Right lobe of liver (tissue), 4 donors: ENCODE measurements at regions not wholly inside any gene's neighbourhood (a gene's known extent, or its start where the extent isn't known, plus 50 kb on each side); places are given as distances from the start of the nearest gene placed in this dataset.

Source experiments
- POLR2A ChIP-seq: fragments of 450-650 bp; IDR thresholded peaks from one replicate; pipeline ENCODE4 v1.6.1; 2017; ENCODE audit warnings: antibody characterized with exemption, mild to moderate bottlenecking
- TF ChIP-seq, protein P1 (sequence below), 4 donors: fragments of 200-600 bp in 3 of 4; fragments of 450-650 bp in 1 of 4; IDR thresholded peaks; one replicate each; pipeline versions ENCODE4 v1.5.1 to v1.8.0; 2016 to 2022; ENCODE audit warnings: antibody characterized with exemption in 4 of 4, mild to moderate bottlenecking in 2 of 4
- donor health status: DM: no; HTN: no; CAD: no.
- donor health status: DM: no; HTN: no; CAD: no.
- donor health status: DM: no; HTN: yes; CAD: no.

DNA sequence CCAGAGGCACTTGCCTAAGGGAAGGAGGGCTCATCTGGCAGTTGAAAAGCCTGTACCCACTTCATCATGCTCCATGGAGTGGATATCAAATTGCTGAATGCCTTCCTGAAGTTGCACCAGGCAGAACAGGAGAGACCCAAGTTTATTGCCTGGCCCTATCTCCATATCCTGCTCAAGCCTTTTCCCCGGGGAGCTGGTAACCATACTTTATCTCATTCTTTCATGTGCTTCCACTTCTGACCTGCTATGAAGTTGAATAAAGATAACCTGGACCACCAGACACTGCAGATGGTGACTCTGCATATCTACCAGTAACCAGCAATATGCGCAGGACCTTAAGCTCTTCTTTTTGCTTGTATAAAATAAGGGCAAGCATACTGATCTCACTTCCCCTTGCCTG lies 1397.5 kb upstream of the CDH6 start:
- TF ChIP-seq, protein P1, sequence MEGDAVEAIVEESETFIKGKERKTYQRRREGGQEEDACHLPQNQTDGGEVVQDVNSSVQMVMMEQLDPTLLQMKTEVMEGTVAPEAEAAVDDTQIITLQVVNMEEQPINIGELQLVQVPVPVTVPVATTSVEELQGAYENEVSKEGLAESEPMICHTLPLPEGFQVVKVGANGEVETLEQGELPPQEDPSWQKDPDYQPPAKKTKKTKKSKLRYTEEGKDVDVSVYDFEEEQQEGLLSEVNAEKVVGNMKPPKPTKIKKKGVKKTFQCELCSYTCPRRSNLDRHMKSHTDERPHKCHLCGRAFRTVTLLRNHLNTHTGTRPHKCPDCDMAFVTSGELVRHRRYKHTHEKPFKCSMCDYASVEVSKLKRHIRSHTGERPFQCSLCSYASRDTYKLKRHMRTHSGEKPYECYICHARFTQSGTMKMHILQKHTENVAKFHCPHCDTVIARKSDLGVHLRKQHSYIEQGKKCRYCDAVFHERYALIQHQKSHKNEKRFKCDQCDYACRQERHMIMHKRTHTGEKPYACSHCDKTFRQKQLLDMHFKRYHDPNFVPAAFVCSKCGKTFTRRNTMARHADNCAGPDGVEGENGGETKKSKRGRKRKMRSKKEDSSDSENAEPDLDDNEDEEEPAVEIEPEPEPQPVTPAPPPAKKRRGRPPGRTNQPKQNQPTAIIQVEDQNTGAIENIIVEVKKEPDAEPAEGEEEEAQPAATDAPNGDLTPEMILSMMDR (IDR thresholded peaks at IDR 0.05): no peak
- no peak for TF ChIP-seq POLR2A
